RWPE2 (cell line): ENCODE measurements at regions not wholly inside any gene's neighbourhood (a gene's known extent, or its start where the extent isn't known, plus 50 kb on each side); places are given as distances from the start of the nearest gene placed in this dataset.

Experiments used
- ATAC-seq: fragments of 200-7000 bp; cut with Tn5 transposase; 3 replicates; pipeline ENCODE4 v1.9.1; 2021; ENCODE audit warnings: low read depth
- DNase-seq: peaks from one replicate; pipeline ENCODE4 v3.0.0-alpha.2; 2020; ENCODE audit warnings: low spot score
- H3K27ac ChIP-seq: fragments of 450-650 bp; 2 replicates; pipeline ENCODE4 v1.5.1; 2017; ENCODE audit warnings: mild to moderate bottlenecking; ENCODE audit not compliant: poor library complexity, severe bottlenecking
- H3K27me3 ChIP-seq: fragments of 250-450 bp; sonication (Bioruptor Pico); 2 replicates; pipeline ENCODE4 v1.5.1; 2021; ENCODE audit warnings: mild to moderate bottlenecking, moderate library complexity; ENCODE audit not compliant: insufficient read depth, poor library complexity, severe bottlenecking
- H3K36me3 ChIP-seq: fragments of 250-450 bp; sonication (Bioruptor Pico); 2 replicates; pipeline ENCODE4 v1.5.1; 2020; ENCODE audit warnings: low read depth, mild to moderate bottlenecking, moderate library complexity
- H3K4me1 ChIP-seq: fragments of 250-450 bp; sonication (Bioruptor Pico); 2 replicates; pipeline ENCODE4 v1.5.1; 2021; ENCODE audit warnings: mild to moderate bottlenecking, moderate library complexity; ENCODE audit not compliant: insufficient read depth, poor library complexity, severe bottlenecking
- H3K4me3 ChIP-seq: fragments of 250-450 bp; sonication (Bioruptor Pico); 2 replicates; pipeline ENCODE4 v1.5.1; 2021; ENCODE audit warnings: mild to moderate bottlenecking, moderate library complexity; ENCODE audit not compliant: severe bottlenecking
- H3K9me3 ChIP-seq: fragments of 250-450 bp; sonication (Bioruptor Pico); 2 replicates; pipeline ENCODE4 v1.5.1; 2021; ENCODE audit warnings: mild to moderate bottlenecking, moderate library complexity; ENCODE audit not compliant: severe bottlenecking
- TF ChIP-seq, protein P1 (sequence below): fragments of 450-650 bp; IDR thresholded peaks from one replicate; pipeline ENCODE4 v1.5.1; 2017; ENCODE audit warnings: mild to moderate bottlenecking, moderate library complexity; ENCODE audit not compliant: poor library complexity, severe bottlenecking

GRCh38 chr6:74581681-74582080 lies 624.2 kb downstream of the COL12A1 start:
- TF ChIP-seq, protein P1, sequence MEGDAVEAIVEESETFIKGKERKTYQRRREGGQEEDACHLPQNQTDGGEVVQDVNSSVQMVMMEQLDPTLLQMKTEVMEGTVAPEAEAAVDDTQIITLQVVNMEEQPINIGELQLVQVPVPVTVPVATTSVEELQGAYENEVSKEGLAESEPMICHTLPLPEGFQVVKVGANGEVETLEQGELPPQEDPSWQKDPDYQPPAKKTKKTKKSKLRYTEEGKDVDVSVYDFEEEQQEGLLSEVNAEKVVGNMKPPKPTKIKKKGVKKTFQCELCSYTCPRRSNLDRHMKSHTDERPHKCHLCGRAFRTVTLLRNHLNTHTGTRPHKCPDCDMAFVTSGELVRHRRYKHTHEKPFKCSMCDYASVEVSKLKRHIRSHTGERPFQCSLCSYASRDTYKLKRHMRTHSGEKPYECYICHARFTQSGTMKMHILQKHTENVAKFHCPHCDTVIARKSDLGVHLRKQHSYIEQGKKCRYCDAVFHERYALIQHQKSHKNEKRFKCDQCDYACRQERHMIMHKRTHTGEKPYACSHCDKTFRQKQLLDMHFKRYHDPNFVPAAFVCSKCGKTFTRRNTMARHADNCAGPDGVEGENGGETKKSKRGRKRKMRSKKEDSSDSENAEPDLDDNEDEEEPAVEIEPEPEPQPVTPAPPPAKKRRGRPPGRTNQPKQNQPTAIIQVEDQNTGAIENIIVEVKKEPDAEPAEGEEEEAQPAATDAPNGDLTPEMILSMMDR = no peak
- Histone ChIP-seq H3K4me1 (no peaks in the 10 kb centered on the region), H3K27ac (no peak overlapping the region), H3K36me3 (no peaks in the 10 kb centered on the region), H3K27me3 (no peaks in the 10 kb centered on the region), H3K4me3 (no peak overlapping the region), H3K9me3 (no peaks in the 10 kb centered on the region)
- DNase-seq (no peak), ATAC-seq (no peak)

GRCh38 chr6:74579794-74580193 lies 626.1 kb downstream of the COL12A1 start:
- TF ChIP-seq, protein P1 = no peak
- Histone ChIP-seq H3K9me3 (no peaks in the 10 kb centered on the region), H3K4me3 (no peak overlapping the region), H3K27me3 (no peaks in the 10 kb centered on the region), H3K27ac (no peak overlapping the region), H3K36me3 (no peaks in the 10 kb centered on the region), H3K4me1 (no peaks in the 10 kb centered on the region)
- DNase-seq (no peak), ATAC-seq (no peak)

DNA sequence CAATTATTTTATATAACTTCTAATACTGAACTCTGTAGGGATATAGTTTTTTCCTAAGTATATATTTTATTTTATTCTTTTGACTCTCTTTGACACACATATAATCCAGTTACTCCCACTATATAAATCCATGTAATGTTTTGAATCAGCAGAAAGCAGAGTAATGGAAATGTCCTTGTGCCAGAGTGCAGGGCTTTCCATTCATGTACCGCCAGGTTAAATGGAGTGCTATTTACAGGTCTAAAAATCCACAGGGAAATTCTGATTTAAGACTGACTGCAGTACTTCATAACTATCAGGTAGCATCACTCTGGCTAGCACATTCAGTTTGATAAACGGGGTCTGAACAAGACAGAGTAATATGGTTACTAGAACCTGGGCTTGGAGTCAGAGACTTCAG lies 626.8 kb downstream of the COL12A1 start:
- no peaks in the 10 kb centered on the region for H3K9me3 ChIP-seq
- no peak overlapping the region for H3K27ac ChIP-seq
- DNase-seq = no peak
- no peak overlapping the region for H3K4me3 ChIP-seq
- TF ChIP-seq, protein P1 = no peak
- no peaks in the 10 kb centered on the region for H3K27me3 ChIP-seq
- ATAC-seq = no peak
- no peaks in the 10 kb centered on the region for H3K36me3 ChIP-seq
- no peaks in the 10 kb centered on the region for H3K4me1 ChIP-seq

DNA sequence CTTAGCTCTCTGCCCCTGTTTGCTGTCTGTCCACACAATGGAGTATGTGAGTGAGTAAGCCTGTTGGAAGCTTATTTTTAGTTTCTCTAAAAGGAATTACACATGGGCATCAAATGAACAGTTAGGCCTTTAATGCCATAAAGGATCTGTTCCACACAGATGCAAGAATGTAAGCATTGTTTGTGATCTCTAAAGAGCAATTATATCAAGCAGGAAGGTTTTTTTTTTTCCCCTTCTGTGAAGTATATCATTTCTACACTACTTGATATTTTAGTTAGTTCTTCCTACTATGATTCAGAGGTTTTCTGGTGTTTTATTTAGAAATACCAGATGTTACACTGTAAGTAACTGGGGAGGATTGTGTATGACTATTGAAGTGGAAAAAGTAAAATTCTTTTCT lies 627.5 kb downstream of the COL12A1 start:
- DNase-seq (no peak), ATAC-seq (0 out of 3 replicates have a peak, but pooled peaks have one; percentile 17)
- Histone ChIP-seq H3K4me3 (no peak overlapping the region), H3K27ac (no peak overlapping the region), H3K36me3 (no peaks in the 10 kb centered on the region), H3K9me3 (no peaks in the 10 kb centered on the region), H3K4me1 (no peaks in the 10 kb centered on the region), H3K27me3 (no peaks in the 10 kb centered on the region)
- TF ChIP-seq, protein P1 = no peak

- no peak overlapping the region for H3K4me3 ChIP-seq
- no peaks in the 10 kb centered on the region for H3K27me3 ChIP-seq
- no peaks in the 10 kb centered on the region for H3K4me1 ChIP-seq
- DNase-seq (no peak), ATAC-seq (no peak)
- H3K9me3 ChIP-seq = no peaks in the 10 kb centered on the region
- no peaks in the 10 kb centered on the region for H3K36me3 ChIP-seq
- TF ChIP-seq, protein P1 = no peak
- no peak overlapping the region for H3K27ac ChIP-seq
Measured at GRCh38 chr6:74577619-74578018, 628.2 kb downstream of the COL12A1 start.
